Endothelial cell of umbilical vein (primary cell): ENCODE measurements at regions not wholly inside any gene's neighbourhood (a gene's known extent, or its start where the extent isn't known, plus 50 kb on each side); places are given as distances from the start of the nearest gene placed in this dataset.

Experiments
- BruUV-seq: library from RNA; stranded (reverse); fragments of 400-500 nt; replicated peaks from 2 replicates; lab custom pipeline; 2021; lab: Mats Ljungman, UMichigan
- CTCF ChIA-PET: fragments of 300-600, 350-600 bp; sonication (Branson Sonifier 250); formaldehyde crosslinking; loops from one replicate; lab custom pipeline; 2021; ENCODE audit warnings: antibody characterized with exemption, inconsistent platforms; lab: Charles Lee
- POLR2A ChIA-PET: fragments of 300-600, 350-600 bp; sonication (Branson Sonifier 250); formaldehyde crosslinking; loops from one replicate; lab custom pipeline; 2021; ENCODE audit warnings: antibody characterized with exemption, inconsistent platforms; lab: Charles Lee
- DNase-seq: peaks from one replicate; pipeline ENCODE4 v3.0.0-alpha.2; 2011; ENCODE audit warnings: low read depth, low spot score
- FAIRE-seq: peaks from 2 replicates; lab custom pipeline; 2011; peaks lifted over from hg19 to GRCh38; lab: Jason Lieb, UNC
- H2AFZ ChIP-seq: 2 replicates; pipeline ENCODE4 v1.6.0; 2012; ENCODE audit warnings: low read depth, low read length, control low read depth, inconsistent platforms
- H3K27ac ChIP-seq: 2 replicates; pipeline ENCODE4 v1.5.1; 2011; ENCODE audit warnings: low read depth, mild to moderate bottlenecking, control low read depth, low read length, moderate library complexity; ENCODE audit not compliant: insufficient read depth
- H3K27me3 ChIP-seq, 2 experiments: 2 replicates each; pipeline versions ENCODE4 v1.6.0 to v1.6.1; 2011; ENCODE audit warnings: low read length in 2 of 2, mixed read lengths in 1 of 2; ENCODE audit not compliant: control insufficient read depth in 2 of 2, insufficient read depth in 2 of 2
- H3K36me3 ChIP-seq, 2 experiments: 2 replicates in 1 of 2; 3 replicates in 1 of 2; pipeline ENCODE4 v1.5.1; 2011; ENCODE audit warnings: low read length in 2 of 2, mild to moderate bottlenecking in 1 of 2, moderate library complexity in 1 of 2; ENCODE audit not compliant: control insufficient read depth in 2 of 2, insufficient read depth in 2 of 2; ENCODE audit errors: extremely low read depth in 1 of 2
- H3K4me1 ChIP-seq: 3 replicates; pipeline ENCODE4 v1.5.1; 2011; ENCODE audit warnings: mild to moderate bottlenecking, low read length; ENCODE audit not compliant: control insufficient read depth, insufficient read depth; ENCODE audit errors: extremely low read depth
- H3K4me2 ChIP-seq: 2 replicates; pipeline ENCODE4 v1.6.1; 2011; ENCODE audit warnings: low read length, control low read depth, mixed read lengths; ENCODE audit not compliant: insufficient read depth
- H3K4me3 ChIP-seq, 3 experiments: fragments of 200-600 bp in 1 of 3; sonication (generic), shearing (Covaris generic) in 1 of 3; replicated peaks in 1 of 3; 2 replicates each; pipeline ENCODE4 v1.5.1; 2011 to 2016; ENCODE audit warnings: control low read depth in 3 of 3, low read length in 3 of 3, mild to moderate bottlenecking in 2 of 3, inconsistent platforms in 1 of 3, low read depth in 1 of 3, moderate library complexity in 1 of 3; ENCODE audit not compliant: insufficient read depth in 1 of 3
- H3K79me2 ChIP-seq: 2 replicates; pipeline ENCODE4 v1.6.0; 2012; ENCODE audit warnings: low read length, inconsistent platforms; ENCODE audit not compliant: control insufficient read depth, insufficient read depth
- H3K9ac ChIP-seq: replicated peaks from 2 replicates; pipeline ENCODE3; 2011; ENCODE audit warnings: low read length, control low read depth; ENCODE audit not compliant: insufficient read depth; ENCODE audit errors: extremely low read depth
- H3K9me1 ChIP-seq: replicated peaks from 3 replicates; pipeline ENCODE4 v1.6.0; 2011; ENCODE audit warnings: mild to moderate bottlenecking, low read length; ENCODE audit not compliant: control insufficient read depth, insufficient read depth; ENCODE audit errors: extremely low read depth
- H3K9me3 ChIP-seq: replicated peaks from 2 replicates; pipeline ENCODE4 v1.5.1; 2012; ENCODE audit warnings: low read length, inconsistent platforms; ENCODE audit not compliant: control insufficient read depth, insufficient read depth
- H4K20me1 ChIP-seq: replicated peaks from 2 replicates; pipeline ENCODE3; 2011; ENCODE audit warnings: mild to moderate bottlenecking, low read length; ENCODE audit not compliant: control insufficient read depth, insufficient read depth; ENCODE audit errors: extremely low read depth
- CTCF ChIP-seq, 2 donors: IDR thresholded peaks; 1 replicate in 1 of 2; 2 replicates in 1 of 2; pipeline ENCODE4 v1.5.1; 2011; ENCODE audit warnings: low read length in 2 of 2, mild to moderate bottlenecking in 2 of 2, moderate library complexity in 2 of 2, control low read depth in 1 of 2, inconsistent platforms in 1 of 2, low read depth in 1 of 2; ENCODE audit not compliant: insufficient read depth in 1 of 2; ENCODE audit errors: extremely low read depth in 1 of 2
- EZH2 ChIP-seq: IDR thresholded peaks from 2 replicates; pipeline ENCODE4 v1.6.1; 2012; ENCODE audit warnings: borderline replicate concordance, low read depth, mild to moderate bottlenecking, moderate library complexity, low read length, inconsistent platforms; ENCODE audit not compliant: severe bottlenecking
- FOS ChIP-seq: IDR thresholded peaks from 2 replicates; pipeline ENCODE4 v1.6.1; 2011; ENCODE audit warnings: mild to moderate bottlenecking, low read length, moderate library complexity, borderline replicate concordance; ENCODE audit not compliant: insufficient read depth
- GATA2 ChIP-seq: IDR thresholded peaks from 2 replicates; pipeline ENCODE4 v1.7.0; 2011; ENCODE audit warnings: low read depth, mild to moderate bottlenecking, moderate library complexity, mixed read lengths, low read length; ENCODE audit not compliant: insufficient read length, insufficient read depth
- JUN ChIP-seq: IDR thresholded peaks from 2 replicates; pipeline ENCODE4 v1.6.1; 2011; ENCODE audit warnings: borderline replicate concordance, low read depth; ENCODE audit not compliant: insufficient read length, insufficient read depth
- MAX ChIP-seq: IDR thresholded peaks from 2 replicates; pipeline ENCODE4 v1.6.1; 2011; ENCODE audit not compliant: insufficient read depth, insufficient read length
- MYC ChIP-seq: IDR thresholded peaks from one replicate; pipeline ENCODE4 v1.6.1; 2011; ENCODE audit warnings: mild to moderate bottlenecking, low read depth, low read length
- POLR2A ChIP-seq: IDR thresholded peaks from 2 replicates; pipeline ENCODE4 v1.6.1; 2012; ENCODE audit warnings: low read depth, mild to moderate bottlenecking, control low read depth, low read length
- POLR2AphosphoS5 ChIP-seq: IDR thresholded peaks from 2 replicates; pipeline ENCODE4 v1.6.1; 2012; ENCODE audit warnings: low read depth, mild to moderate bottlenecking, control low read depth, low read length, moderate library complexity; ENCODE audit not compliant: insufficient read depth
- dilution Hi-C: fragments of 300-500 bp; cut with MboI; formaldehyde crosslinking; loops from one replicate; pipeline ENCODE4 v1.15.0; 2019; ENCODE audit warnings: low sequenced_read_pairs; ENCODE audit not compliant: extremely low pct_ligation_motif_present
- intact Hi-C: fragments of 100-400 bp; cut with micrococcal nuclease; formaldehyde crosslinking; loops from one replicate; pipeline ENCODE4 v1.10.0; 2022

- H3K4me3 ChIP-seq: no peak overlapping the region
- no peaks in the 10 kb centered on the region for H3K27me3 ChIP-seq
- BruUV-seq: no TSS peak
- H3K27ac ChIP-seq: no peak overlapping the region
- intact Hi-C loops (no loop called here), dilution Hi-C loops (no loop called here)
- ChIA-PET CTCF (no interaction called here), POLR2A (no interaction called here)
- H3K9ac ChIP-seq: no peak overlapping the region
- H3K4me1 ChIP-seq: no peaks in the 10 kb centered on the region
- no peaks in the 10 kb centered on the region for H4K20me1 ChIP-seq
- no peak overlapping the region for H3K4me2 ChIP-seq
- no peaks in the 10 kb centered on the region for H3K79me2 ChIP-seq
- H3K9me1 ChIP-seq: no peaks in the 10 kb centered on the region
- H3K36me3 ChIP-seq: no peaks in the 10 kb centered on the region
- FAIRE-seq (no peak), DNase-seq (no peak)
- TF ChIP-seq EZH2: no peak
- no peak for TF ChIP-seq CTCF (IDR thresholded peaks at IDR 0.05; ENCODE audit: extremely low read depth in 1 of 2, insufficient read depth in 1 of 2, low read depth in 1 of 2, low read length in 2 of 2)
- no peak for TF ChIP-seq MAX
- TF ChIP-seq JUN: no peak
- no peak for TF ChIP-seq GATA2
- no peaks in the 10 kb centered on the region for H3K9me3 ChIP-seq
- no peak overlapping the region for H2AFZ ChIP-seq
Measured at GRCh38 chr22:49603016-49603415, 224.7 kb downstream of the BRD1 start.

GRCh38 chr22:49602481-49602880 lies 225.2 kb downstream of the BRD1 start:
- Histone ChIP-seq H3K36me3 (no peaks in the 10 kb centered on the region), H3K9me1 (no peaks in the 10 kb centered on the region), H3K79me2 (no peaks in the 10 kb centered on the region), H3K4me2 (no peak overlapping the region), H2AFZ (no peak overlapping the region), H3K27me3 (no peaks in the 10 kb centered on the region), H3K9ac (no peak overlapping the region), H3K4me1 (no peaks in the 10 kb centered on the region), H4K20me1 (no peaks in the 10 kb centered on the region), H3K4me3 (no peak overlapping the region), H3K27ac (no peak overlapping the region), H3K9me3 (no peaks in the 10 kb centered on the region)
- DNase-seq: no peak
- TF ChIP-seq POLR2AphosphoS5 (no peak), MYC (no peak), MAX (no peak), POLR2A (no peak), CTCF (IDR thresholded peaks at IDR 0.05; ENCODE audit: extremely low read depth in 1 of 2, insufficient read depth in 1 of 2, low read depth in 1 of 2, low read length in 2 of 2) (no peak), JUN (no peak), GATA2 (no peak), FOS (no peak), EZH2 (no peak)
- dilution Hi-C loops (no loop called here), intact Hi-C loops (no loop called here)
- no TSS peak for BruUV-seq
- ChIA-PET POLR2A (no interaction called here), CTCF (no interaction called here)
- FAIRE-seq: no peak
